Epithelial cell of proximal tubule (primary cell): ENCODE measurements at regions not wholly inside any gene's neighbourhood (a gene's known extent, or its start where the extent isn't known, plus 50 kb on each side); places are given as distances from the start of the nearest gene placed in this dataset.

ENCODE experiments used
- DNase-seq: peaks from one replicate; pipeline ENCODE4 v3.0.0-alpha.2; 2011; ENCODE audit warnings: low read depth
- H3K4me3 ChIP-seq: 2 replicates; pipeline ENCODE4 v1.5.1; 2011; ENCODE audit warnings: low read depth, mild to moderate bottlenecking, low read length
- CTCF ChIP-seq: conservative IDR thresholded peaks from 2 replicates; pipeline ENCODE4 v1.5.1; 2012; ENCODE audit warnings: low read depth, mild to moderate bottlenecking, low read length

GRCh38 chr2:236686561-236686960 lies 116.9 kb downstream of the ACKR3 start:
- H3K4me3 ChIP-seq = no peak overlapping the region
- DNase-seq = no peak
- TF ChIP-seq CTCF = no peak

DNA sequence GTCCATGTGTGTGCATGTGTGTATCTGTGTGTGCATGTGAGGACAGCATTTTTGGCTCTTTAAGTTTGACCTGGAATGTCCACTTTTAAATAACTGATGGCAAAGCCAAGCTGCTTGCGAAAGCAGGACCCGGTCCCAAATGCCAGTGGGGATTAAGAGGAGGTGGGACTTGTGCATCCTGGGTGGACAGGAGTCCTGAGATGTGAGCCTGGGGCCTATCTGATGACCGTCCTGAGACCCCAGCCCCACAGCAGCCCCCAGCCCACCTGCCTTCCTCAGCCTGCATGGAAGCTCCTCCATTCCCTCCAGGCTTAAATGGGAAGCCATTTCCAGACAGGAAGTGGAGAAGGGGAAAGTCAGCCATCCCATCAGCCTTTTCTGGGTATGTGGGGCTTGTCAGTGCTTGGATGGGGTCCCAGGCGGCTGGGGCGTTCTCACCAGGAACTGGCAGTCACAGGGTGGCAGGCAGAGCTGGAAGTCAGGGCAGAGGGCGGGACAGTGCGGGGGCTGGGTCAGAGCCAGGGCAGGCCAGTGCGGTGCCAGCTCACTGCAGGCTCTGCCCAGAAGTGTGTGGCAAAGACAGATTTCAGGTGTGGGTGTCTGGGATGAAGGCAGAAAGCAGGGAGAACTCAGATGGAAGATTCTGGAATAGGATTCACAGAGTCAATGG lies 117.8 kb downstream of the ACKR3 start:
- no peak overlapping the region for H3K4me3 ChIP-seq
- DNase-seq = no peak
- TF ChIP-seq CTCF = no peak

GRCh38 chr2:236688157-236688556 lies 118.5 kb downstream of the ACKR3 start:
- no peak for TF ChIP-seq CTCF
- no peak for DNase-seq
- H3K4me3 ChIP-seq = no peak overlapping the region

GRCh38 chr2:236688563-236689392 lies 119.2 kb downstream of the ACKR3 start:
- H3K4me3 ChIP-seq = no peak overlapping the region
- no peak for TF ChIP-seq CTCF
- no peak for DNase-seq

- TF ChIP-seq CTCF = no peak
- no peak overlapping the region for H3K4me3 ChIP-seq
- DNase-seq = no peak
These were observed 119.7 kb downstream of the ACKR3 start for GRCh38 chr2:236689393-236689700.

DNA sequence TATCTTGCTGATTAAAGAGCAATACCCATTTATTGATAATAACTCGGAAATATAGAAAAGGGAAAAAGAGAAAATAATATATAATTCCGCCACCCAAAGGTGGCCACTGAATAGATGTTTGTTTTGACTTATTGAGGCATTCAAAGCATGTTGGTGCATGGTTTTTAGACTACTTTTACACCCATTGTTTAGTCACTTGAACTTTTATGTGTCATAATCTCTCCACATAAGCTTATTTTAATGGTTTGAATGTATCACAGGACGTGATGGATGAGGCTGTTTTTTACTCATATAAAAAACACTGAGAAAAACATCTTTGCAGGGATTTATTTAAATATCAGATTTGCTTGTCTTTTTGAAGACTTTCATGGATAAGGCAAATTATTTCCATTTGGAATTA lies 120.4 kb downstream of the ACKR3 start:
- H3K4me3 ChIP-seq = no peak overlapping the region
- TF ChIP-seq CTCF = no peak
- DNase-seq = no peak

GRCh38 chr2:236690726-236691125 lies 121.1 kb downstream of the ACKR3 start:
- DNase-seq = no peak
- no peak for TF ChIP-seq CTCF
- no peak overlapping the region for H3K4me3 ChIP-seq
